HG03565 (cell line): ENCODE measurements at regions not wholly inside any gene's neighbourhood (a gene's known extent, or its start where the extent isn't known, plus 50 kb on each side); places are given as distances from the start of the nearest gene placed in this dataset.

ENCODE experiments used
- ATAC-seq: cut with Tn5 transposase; IDR thresholded peaks from one replicate; pipeline ENCODE4 v1.9.1; 2021; ENCODE audit warnings: mild to moderate bottlenecking, moderate library complexity; ENCODE audit not compliant: unreplicated experiment

DNA sequence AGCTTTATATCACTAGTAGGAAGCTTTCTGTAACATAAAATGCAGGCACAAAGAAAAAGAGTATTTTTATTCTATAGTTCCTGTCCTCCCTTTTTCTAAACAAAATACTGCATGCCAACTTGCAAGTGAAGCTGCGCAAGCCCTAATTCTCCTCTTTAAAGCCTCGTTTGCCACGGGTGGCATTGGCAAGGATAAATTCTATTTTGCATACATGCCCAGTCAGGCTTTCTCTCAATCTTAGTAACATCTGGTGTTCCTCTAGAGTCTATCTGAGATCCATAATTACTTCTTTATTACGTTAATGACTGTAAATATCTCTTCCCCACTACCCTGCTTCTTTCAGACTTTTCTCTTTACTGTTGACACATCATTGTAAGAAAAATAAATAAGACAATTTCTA is 97.1 kb upstream of the DAAM1 start:
- no peak for ATAC-seq

DNA sequence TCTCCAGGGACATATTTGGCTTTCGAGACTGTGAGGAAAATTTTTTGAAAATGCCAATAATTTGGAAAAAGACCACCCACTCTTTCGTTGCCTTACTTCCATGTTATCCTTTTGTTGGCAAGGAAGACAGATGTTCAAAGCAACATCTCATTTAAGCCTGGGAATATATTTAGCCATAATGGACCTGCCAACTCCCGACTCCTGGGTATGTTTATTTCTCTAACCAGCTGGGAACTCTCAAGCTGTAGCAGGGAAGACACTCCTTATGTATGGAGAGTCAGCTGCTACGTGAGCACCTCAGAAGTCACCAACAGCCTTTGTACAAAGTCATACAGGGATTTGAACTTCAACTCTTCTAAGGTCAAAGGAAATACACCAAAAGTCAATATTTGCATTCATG is 96.5 kb upstream of the DAAM1 start:
- no peak for ATAC-seq

DNA sequence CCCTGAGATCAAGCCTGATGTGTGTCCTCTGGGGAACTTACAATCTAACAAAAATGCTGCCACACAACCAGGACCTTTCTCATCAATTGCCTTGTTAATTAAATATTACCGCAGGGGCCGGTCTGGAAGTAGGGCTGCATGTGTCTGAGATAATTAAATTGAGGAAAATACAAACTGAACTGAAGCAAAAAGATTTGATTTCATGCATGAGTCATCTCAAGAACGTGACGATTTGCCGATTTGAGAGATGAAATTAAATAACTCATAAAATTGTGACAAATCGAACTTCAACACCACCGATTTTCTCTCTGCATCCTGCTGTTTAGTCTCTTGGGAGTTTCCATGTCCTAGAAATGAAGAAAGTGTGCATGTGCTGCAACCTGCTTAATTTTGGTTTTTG is 94.6 kb upstream of the DAAM1 start:
- no peak for ATAC-seq

DNA sequence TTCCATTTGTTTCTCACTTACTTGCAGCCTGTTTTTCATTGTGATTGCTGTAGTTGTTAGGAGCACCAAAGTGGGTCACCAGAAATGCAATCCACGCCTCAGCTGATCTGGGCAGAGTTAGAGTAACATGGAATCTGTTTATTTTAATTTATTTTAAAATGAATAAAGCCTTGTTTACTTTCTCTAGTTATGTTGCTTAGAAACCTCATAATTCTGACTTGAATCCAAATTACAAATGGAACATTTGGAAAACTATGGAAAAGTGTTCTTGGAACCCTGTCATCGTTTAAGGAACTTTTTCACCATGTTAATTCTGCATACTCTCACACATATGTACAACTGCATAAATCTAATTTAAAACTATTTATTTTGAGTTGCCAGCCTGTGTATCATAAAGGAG is 92.2 kb upstream of the DAAM1 start:
- no peak for ATAC-seq

DNA sequence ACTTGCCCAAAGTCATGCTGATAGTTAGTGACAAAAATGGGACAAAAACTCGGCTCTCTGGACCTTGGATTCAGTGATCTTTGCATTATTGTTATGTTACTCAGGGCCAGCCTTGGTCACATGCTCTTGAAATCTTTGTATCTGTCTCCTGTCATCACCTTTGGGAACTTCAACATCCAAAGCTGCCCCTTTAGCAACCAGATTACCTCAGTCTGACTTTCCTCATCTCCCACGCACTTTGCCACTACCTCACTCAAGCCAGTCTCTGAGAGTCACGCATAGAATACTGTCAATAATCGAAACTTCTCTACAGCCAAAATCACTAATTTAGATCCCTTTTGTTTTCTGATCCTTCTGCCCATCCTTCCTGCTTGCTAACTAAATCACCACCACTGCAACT is 90.8 kb upstream of the DAAM1 start:
- ATAC-seq = no peak

DNA sequence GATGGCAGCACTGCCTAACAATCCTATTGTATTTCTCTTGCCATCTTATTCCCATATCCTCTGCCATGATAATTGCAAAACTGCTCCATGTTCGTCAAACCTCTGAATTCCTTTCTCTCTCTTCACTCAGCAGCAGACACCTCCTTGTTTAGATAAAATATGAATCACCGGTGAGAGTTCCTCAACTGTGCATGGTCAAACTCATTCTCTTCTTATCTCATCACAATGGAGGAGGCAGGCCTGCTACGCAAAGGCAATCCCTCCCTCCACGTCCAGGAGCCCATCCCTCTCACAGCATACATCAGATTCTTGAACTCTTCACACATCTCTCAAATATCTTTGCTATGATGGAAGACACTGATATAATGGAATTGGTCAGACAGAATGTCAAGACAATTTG is 90.1 kb upstream of the DAAM1 start:
- no peak for ATAC-seq

DNA sequence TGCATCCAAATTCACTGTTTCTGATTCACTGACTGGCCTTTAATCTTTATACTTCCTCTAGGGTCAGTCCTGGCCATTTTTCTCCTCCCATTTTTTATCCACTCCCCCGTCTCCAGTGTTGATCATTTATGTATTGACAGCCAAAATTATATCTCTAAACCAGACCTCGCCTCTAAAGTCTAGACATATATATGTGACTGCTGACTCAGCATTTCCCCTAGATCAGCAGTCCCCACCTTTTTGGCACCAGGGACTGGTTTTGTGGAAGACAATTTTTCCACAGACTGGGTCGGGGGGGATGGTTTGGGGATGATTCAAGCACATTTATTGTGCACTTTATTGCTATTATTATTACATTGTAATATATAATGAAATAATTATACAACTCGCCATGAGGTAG is 88.3 kb upstream of the DAAM1 start:
- no peak for ATAC-seq

DNA sequence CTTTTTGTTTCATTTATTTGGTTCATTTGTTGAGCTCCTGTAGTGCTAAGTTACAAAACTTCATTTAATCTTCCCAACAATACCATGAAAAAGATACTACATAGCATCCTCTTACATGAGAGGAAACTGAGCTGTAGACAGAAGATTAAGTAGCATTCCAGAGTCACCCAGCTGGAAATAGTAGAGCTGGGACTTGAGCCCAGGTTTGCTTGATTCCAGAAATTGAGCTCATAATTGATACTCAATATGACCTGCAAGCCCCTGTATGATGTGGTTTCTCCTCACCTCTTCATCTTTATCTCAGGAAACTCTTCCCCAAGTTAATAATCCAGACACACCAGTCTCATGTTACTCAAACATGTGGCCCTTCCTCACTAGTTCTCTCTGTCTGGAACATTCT is 87.0 kb upstream of the DAAM1 start:
- no peak for ATAC-seq

DNA sequence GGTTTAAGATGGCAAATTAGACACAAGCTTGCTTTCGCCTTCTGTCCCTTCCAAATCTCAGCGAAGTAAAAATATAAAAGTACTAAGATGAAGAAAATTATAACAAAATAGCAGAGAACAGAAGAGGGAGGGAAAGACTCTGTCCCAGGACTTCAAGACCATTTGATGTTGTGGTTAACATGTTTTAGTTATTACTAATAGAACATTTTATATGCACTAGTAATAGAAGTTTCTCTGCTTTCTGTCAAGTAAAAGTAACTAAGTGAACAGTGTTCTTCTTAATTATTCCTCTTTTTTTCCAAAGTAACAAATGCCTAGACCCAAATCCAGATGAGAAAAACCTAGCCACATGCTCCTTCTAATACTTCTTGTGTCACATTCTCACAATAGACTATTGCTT is 85.1 kb upstream of the DAAM1 start:
- ATAC-seq = no peak

DNA sequence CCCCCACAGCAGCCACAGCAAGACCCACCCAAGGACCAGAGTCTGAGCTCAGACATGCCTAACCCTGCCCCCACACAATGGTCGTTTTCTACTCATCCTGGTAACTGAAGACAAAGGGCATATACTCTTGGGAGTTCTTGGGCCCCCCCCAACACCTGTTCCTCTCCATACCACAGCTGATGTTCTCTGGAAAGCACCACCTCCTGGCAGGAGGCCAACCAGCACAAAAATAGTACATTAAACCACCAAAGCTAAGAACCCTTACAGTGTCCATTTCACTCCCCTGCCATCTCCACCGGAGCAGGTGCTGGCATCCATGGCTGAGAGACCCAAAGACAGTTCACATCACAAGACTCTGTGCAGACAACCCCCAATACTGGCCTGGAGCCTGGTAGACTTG is 80.6 kb upstream of the DAAM1 start:
- ATAC-seq = no peak

DNA sequence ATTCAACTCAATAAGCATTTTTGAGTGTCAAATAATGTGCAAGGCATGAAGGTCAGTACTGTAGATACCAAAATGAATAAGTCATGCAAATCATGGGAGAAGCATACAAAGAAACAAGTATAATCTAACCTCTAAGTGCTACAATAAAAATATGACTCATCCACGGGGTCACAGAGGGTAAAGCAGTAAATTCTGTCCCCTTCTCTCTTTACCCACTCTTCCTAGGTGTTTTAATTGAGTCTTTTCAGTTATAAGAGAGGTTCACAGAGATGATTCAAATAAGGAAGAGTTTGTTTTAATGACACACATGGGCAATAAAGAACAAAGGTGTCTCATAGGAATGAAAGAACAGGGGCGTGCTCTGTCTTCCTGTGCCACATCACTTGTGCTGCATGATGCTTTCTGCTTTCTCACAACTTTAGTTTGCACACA is 71.5 kb upstream of the DAAM1 start:
- ATAC-seq = no peak

DNA sequence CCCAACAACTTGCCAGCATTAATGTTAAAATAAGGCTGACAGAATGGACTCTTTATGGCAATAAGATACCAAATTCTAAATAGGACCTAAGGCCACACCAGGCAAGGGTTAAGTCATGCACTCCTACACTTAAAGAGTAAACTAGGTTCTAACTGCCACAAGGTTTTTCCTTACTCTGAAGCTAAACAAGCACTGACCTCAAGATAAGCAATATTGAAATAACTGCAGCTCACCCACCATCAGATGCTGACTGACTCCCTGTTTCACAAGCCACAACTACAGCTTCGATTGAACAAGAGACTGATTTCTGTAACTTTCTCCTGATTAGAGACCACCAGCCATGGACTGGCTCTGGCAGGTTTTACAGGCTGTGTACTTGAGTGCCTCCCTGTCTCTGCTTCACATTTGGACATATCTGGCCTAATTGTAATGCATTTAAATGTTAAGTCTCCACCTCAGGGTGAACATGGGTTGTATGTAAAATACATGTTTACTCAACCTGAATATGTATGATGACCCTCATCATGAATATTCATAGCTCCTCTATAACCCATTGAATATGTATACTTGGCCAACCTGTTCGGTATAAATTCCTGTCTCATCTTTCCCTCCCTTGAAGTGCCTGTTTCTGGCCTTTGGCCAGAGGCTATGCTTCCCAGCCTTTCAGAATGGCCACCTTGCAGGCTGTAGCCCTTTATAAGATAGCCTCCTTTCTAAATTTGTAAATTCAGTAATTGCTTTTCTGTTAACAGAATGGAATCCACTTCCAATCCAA is 70.5 kb upstream of the DAAM1 start:
- ATAC-seq = no peak

DNA sequence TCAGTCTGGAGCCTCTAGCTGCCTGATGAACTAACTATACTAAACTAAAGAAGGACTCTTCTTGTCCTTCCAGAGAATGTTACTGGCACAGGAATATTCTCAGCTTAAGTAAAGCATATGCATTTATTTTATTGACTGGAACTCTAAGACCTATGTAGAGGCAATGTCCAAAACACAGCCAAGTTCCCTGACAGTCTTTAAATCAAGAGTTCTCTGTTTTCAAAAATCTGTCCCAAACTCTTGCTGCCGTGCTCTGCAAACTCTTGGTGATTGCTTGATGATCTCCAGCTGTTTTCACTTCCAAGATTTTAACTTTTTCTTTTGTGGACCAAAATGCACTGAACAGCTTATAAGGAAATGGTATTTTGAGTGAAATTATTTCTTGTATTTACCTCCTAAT is 67.5 kb upstream of the DAAM1 start:
- ATAC-seq = no peak

DNA sequence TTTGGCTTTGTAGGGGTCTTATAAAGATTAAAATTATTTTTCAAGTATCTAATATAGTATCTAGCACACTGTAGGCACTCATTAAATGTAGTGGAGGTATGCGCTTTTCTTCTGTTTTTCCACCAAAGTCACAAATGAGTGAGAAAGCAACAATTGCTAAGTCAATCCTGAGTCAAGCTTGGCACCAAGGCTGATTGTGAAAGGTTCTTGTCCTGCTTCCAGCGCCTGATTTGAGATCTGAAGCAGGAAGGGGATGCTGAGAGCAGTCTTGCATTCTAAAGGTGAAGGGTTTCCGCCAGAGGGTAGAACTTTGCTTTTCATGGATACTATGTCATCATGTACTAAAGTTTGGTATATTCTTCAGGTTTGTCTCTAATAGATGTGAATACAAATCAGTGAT is 64.9 kb upstream of the DAAM1 start:
- no peak for ATAC-seq

DNA sequence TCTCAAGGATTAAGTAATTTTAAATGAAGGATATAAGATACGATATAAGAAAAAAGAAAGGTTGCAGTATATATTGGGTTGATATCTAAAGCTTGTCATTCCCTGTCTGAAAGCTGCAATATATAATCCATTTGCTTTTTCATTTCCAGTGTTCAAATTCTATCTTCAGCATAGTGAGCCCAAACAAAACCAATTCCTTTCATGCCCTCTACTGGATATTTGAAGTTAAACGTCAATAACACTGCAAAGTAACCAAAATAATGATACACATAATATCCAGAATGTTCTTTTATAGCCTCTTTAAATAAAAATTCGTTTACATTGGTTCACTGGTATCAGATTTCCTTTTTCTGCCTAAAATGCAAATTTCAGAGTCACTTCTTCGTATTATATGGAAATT is 64.5 kb upstream of the DAAM1 start:
- ATAC-seq = no peak

DNA sequence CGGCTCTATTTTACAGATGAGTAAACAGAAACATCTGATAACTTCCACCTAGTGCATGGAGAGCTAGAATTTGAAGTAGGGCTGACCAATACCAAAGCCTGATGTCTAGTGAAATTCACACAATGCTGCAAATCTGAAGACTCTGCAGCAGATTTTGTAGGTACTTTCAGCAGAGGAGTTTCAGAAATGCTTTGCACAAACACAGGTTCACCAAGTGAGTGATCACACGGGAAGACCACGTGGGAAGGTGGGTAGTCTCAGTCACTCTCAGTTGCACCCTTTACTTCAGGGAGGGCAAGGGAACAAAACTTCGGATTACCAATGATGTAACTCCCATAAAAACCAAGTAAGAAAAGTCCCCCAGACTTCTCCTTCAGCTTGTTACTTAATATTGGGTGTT is 63.3 kb upstream of the DAAM1 start:
- no peak for ATAC-seq

DNA sequence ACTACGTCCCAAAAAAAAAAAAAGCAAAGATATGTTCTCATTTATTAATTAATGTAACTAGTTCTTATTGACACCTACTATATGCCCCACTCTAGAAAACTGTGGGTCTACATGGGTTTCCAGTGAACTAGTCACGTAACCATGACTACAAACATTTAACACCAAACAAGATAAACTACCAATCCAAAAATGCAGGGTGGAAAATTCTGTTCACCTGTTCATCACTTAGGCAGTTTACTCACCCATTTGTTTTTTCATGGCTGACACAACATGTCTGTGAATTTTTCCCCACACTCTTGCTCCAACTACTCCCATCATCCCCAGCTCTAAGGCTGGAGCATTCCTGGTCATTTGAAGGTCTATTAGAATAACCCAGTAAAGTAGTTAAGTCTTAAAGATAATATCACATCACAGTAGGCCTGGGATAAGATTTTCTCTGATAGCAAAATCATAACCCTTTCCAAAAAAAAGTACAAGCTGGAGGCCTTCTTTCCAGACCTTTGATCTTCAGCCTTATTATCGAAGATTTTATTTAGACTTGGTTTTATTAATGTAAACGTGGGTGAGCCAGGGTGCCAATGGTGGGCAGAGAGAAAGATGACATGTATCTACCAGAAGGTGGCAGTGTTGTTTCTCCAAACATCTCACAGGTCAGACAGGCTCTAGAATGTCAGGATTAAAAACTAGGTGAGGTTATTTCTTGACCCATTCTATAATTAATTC is 61.6 kb upstream of the DAAM1 start:
- no peak for ATAC-seq

DNA sequence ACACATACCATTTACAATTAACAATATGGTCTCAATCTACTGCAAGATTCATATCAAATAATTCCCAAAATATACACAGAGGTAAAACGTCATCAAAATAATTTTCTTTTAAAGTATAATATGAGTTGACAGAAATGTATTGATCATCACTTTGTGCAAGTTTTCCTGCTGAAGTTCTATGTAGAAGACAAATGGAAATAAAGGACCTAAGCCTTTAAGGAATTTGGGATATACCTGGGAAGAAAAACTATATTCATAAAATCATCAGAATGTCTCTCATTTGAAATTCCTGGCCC is 61.1 kb upstream of the DAAM1 start:
- no peak for ATAC-seq

DNA sequence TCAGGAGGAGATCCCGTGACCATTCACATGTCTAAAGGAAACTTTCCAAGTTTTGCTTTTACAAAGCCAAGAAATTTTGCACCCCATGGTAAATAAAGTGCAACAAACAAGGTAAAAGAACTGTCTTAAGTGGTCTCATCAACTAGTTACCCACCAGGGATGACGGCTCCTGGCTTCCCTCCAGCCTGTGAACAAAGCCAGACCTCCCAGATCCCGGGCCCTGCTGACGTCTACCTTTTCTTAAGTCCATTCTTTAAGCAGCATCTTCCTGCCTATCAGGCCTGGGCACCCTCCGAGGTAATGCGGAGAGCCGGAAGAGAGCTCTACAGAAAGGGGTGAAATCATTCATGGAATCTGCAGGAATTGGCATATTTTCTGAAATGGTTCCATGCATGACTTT is 58.0 kb upstream of the DAAM1 start:
- no peak for ATAC-seq

DNA sequence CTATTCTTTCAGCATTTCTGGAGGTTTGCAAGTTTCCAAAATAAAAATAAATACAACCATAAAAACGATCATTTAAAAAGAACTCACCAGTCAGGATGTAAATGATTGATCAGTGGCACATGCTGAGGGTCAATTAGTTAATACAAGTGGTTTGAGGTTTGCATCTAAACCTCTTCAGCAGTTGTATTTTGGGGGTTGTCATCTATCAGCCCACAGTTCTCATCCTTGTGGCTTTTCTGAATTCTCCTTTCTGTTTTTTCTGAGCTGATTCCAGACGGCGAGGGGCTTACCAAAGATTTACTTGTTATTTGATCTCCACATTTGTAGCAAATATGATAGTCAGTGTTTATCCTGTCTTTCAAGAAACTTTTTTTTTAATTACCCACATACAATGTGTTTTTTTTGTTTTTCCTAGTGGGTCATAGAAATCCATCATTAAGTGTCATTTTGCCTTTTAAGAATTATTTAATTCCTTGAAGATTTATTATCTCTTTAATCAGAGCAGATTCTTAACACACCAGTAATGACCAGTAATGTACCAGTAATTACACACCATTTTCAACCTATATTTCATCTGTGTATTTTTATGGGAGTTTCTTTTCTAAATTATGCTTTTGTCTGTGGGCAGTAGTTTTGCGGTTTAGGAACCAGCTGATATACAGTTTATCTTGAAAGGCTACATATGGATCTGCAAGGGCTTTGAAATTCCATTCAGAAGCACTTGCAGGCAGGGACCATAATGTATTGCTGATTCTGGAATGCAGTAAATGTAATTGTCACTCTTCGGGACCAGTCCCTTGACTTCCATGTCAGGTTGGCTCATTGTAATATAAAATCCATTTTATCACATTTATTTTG is 56.3 kb upstream of the DAAM1 start:
- ATAC-seq = no peak

DNA sequence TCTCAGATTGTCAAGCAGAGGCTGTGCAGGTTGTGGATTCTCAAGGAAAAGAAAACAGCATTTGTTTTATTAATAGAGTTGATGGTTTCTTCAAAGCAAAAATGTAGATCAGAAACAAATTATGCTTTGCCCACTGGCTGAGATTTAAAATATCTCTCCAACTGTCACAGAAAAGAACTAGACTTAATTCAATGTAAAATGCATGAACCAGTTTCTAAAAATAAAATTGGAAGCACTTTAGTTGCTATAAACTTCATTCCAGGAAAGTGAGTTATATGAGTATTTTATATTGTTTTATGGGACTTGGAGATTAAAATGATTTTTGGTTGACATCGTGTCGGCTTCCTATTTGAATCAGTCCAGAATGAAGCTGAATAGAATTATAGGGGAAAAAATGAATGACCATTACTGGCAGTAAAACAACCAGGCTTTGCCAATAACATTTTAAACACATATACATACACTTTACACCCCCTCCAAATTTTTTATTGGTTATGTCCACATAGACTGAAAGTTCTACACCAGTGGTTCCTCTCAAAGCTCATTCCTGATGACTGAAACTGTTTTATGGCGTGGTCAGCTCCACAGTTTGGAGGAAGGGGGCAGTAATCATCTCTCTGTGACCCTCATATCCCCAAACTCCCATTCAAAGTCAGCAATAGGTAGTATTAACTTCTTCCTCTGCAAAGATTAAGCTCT is 55.5 kb upstream of the DAAM1 start:
- no peak for ATAC-seq
